MCF 10A (cell line): ENCODE measurements at regions not wholly inside any gene's neighbourhood (a gene's known extent, or its start where the extent isn't known, plus 50 kb on each side); places are given as distances from the start of the nearest gene placed in this dataset.

Experiments
- BruUV-seq: library from RNA; stranded (reverse); fragments of 400-500 nt; replicated peaks from 2 replicates; lab custom pipeline; 2021; lab: Mats Ljungman, UMichigan
- CTCF ChIA-PET: fragments of 300-600 bp; sonication (Branson Sonifier 250); formaldehyde crosslinking; extraction: SDS; loops from one replicate; lab custom pipeline; 2021; ENCODE audit warnings: antibody characterized with exemption, inconsistent platforms; lab: Yijun Ruan, JAX
- POLR2A ChIA-PET: fragments of 300-600, 350-650 bp; sonication (Branson Sonifier 250); formaldehyde crosslinking; extraction: SDS; loops from one replicate; lab custom pipeline; 2020; ENCODE audit warnings: antibody characterized with exemption, inconsistent platforms; lab: Yijun Ruan, JAX
- DNase-seq: peaks from one replicate; pipeline ENCODE4 v3.0.0-alpha.2; 2018; ENCODE audit not compliant: unreplicated experiment
- H3K27ac Mint-ChIP-seq: one replicate; pipeline ENCODE4 v1.8.0; 2022; ENCODE audit warnings: mild to moderate bottlenecking, low read depth, mixed read lengths; ENCODE audit not compliant: unreplicated experiment
- H3K27me3 Mint-ChIP-seq: one replicate; pipeline ENCODE4 v1.8.0; 2022; ENCODE audit warnings: mixed read lengths; ENCODE audit not compliant: insufficient read depth, unreplicated experiment
- H3K36me3 Mint-ChIP-seq: one replicate; pipeline ENCODE4 v1.8.0; 2022; ENCODE audit warnings: mild to moderate bottlenecking, moderate library complexity, mixed read lengths; ENCODE audit not compliant: insufficient read depth, unreplicated experiment
- H3K4me1 Mint-ChIP-seq: one replicate; pipeline ENCODE4 v1.8.0; 2022; ENCODE audit warnings: mixed read lengths; ENCODE audit not compliant: insufficient read depth, unreplicated experiment
- H3K4me3 Mint-ChIP-seq: one replicate; pipeline ENCODE4 v1.8.0; 2022; ENCODE audit warnings: mild to moderate bottlenecking, moderate library complexity, mixed read lengths; ENCODE audit not compliant: unreplicated experiment
- H3K9me3 Mint-ChIP-seq: one replicate; pipeline ENCODE4 v1.8.0; 2022; ENCODE audit warnings: mixed read lengths; ENCODE audit not compliant: unreplicated experiment
- intact Hi-C: fragments of 100-400 bp; cut with micrococcal nuclease; formaldehyde crosslinking; loops from 2 replicates; pipeline ENCODE4 v1.14.1; 2022
- TF ChIP-seq, protein P1 (sequence below): fragments of 200-600 bp; IDR thresholded peaks from one replicate; pipeline ENCODE4 v1.8.0; 2022; ENCODE audit warnings: antibody characterized with exemption, mild to moderate bottlenecking; ENCODE audit not compliant: unreplicated experiment

DNA sequence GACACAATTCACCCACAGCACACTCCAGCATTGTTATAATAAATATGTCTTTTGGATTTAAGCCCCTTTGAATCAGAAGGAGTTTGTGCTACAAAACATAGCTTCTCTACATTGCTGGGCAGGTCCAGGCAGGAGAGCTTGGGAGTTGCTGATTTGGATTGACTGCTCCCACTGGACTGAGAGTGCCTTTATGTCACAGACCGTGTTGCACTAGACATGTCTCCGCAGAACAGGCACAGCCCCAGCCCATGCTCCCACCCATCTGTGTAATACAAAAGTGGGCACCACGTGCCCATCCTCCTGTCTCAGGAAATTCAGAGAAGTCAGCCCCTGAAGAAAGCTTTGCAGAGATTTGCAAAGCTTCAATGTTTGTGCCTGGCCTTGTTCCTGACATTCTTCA, 117.1 kb downstream of the MED10 start:
- intact Hi-C loops, result no loop called here
- BruUV-seq, result no TSS peak
- Mint-ChIP-seq H3K27ac (no peak overlapping the region), H3K4me3 (no peak overlapping the region), H3K27me3 (peaks cover 39% of the 10 kb centered on the region), H3K9me3 (peaks cover 7% of the 10 kb centered on the region), H3K4me1 (no peaks in the 10 kb centered on the region), H3K36me3 (peaks cover 5% of the 10 kb centered on the region)
- ChIA-PET CTCF (interaction anchor here (0.8 to 1.2 kb wide), 3 partner anchors 12 to 766 kb away, joined by 3 to 4 read pairs (median 3); no protein-coding TSS in a partner anchor), POLR2A (interaction anchor here (0.9 kb wide), 1 partner anchor 16 kb away, joined by 3 read pairs; no protein-coding TSS in a partner anchor)
- no peak for DNase-seq
- TF ChIP-seq, protein P1, sequence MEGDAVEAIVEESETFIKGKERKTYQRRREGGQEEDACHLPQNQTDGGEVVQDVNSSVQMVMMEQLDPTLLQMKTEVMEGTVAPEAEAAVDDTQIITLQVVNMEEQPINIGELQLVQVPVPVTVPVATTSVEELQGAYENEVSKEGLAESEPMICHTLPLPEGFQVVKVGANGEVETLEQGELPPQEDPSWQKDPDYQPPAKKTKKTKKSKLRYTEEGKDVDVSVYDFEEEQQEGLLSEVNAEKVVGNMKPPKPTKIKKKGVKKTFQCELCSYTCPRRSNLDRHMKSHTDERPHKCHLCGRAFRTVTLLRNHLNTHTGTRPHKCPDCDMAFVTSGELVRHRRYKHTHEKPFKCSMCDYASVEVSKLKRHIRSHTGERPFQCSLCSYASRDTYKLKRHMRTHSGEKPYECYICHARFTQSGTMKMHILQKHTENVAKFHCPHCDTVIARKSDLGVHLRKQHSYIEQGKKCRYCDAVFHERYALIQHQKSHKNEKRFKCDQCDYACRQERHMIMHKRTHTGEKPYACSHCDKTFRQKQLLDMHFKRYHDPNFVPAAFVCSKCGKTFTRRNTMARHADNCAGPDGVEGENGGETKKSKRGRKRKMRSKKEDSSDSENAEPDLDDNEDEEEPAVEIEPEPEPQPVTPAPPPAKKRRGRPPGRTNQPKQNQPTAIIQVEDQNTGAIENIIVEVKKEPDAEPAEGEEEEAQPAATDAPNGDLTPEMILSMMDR, result no peak

DNA sequence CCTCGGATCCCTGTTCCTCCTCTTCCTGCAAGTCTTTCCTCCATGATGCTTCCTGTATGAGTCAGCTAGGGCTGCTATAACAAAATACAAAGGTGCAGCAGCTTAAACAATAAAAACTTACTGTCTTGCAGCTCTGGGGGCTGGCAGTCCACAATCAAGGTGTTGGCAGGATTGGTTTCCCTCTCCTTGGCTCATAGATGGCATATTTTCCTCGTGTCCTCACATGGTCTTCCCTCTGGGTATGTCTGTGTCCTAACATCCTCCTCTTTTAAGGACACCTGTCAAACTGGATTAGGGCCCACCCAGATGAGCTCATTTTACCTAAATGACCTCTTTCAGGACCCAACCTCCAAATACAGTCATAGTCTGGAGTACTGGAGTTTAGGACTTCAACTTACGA, 117.5 kb downstream of the MED10 start:
- H3K27ac Mint-ChIP-seq, result no peak overlapping the region
- H3K4me3 Mint-ChIP-seq, result no peak overlapping the region
- intact Hi-C loops, result no loop called here
- ChIA-PET CTCF (interaction anchor here (0.8 to 1.2 kb wide), 3 partner anchors 13 to 766 kb away, joined by 3 to 4 read pairs (median 3); no protein-coding TSS in a partner anchor), POLR2A (no interaction called here)
- H3K36me3 Mint-ChIP-seq, result peaks cover 5% of the 10 kb centered on the region
- TF ChIP-seq, protein P1, result no peak
- DNase-seq, result no peak
- no peaks in the 10 kb centered on the region for H3K4me1 Mint-ChIP-seq
- peaks cover 7% of the 10 kb centered on the region for H3K9me3 Mint-ChIP-seq
- peaks cover 36% of the 10 kb centered on the region for H3K27me3 Mint-ChIP-seq
- BruUV-seq, result no TSS peak

DNA sequence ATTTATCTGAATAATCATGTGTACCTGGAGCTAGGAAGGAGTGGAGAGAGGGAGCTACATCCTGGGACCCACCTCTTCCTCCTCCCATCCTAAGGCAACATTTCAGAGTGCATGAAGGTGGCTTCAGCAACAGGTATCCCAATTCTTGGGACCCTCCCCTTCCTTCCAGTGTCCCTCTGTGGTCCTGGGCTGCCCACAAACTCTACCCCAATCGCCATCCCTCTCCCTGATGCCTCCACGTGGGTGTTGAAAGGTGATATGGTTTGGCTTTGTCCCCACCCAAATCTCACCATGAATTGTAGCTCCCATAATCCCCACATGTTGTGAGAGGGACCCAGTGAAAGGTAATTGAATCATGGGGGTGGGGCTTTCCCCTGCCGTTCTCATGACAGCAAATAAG, 121.4 kb downstream of the MED10 start:
- no peak overlapping the region for H3K4me3 Mint-ChIP-seq
- H3K27me3 Mint-ChIP-seq, result peaks cover 11% of the 10 kb centered on the region
- intact Hi-C loops, result no loop called here
- DNase-seq, result no peak
- no peaks in the 10 kb centered on the region for H3K4me1 Mint-ChIP-seq
- POLR2A ChIA-PET, result no interaction called here
- no peak overlapping the region for H3K27ac Mint-ChIP-seq
- BruUV-seq, result no TSS peak
- H3K36me3 Mint-ChIP-seq, result peaks cover 5% of the 10 kb centered on the region
- CTCF ChIA-PET, result interaction anchor here (0.6 kb wide), 1 partner anchor 676 kb away, joined by 4 read pairs; no protein-coding TSS in a partner anchor
- TF ChIP-seq, protein P1, result no peak
- H3K9me3 Mint-ChIP-seq, result peaks cover 7% of the 10 kb centered on the region

DNA sequence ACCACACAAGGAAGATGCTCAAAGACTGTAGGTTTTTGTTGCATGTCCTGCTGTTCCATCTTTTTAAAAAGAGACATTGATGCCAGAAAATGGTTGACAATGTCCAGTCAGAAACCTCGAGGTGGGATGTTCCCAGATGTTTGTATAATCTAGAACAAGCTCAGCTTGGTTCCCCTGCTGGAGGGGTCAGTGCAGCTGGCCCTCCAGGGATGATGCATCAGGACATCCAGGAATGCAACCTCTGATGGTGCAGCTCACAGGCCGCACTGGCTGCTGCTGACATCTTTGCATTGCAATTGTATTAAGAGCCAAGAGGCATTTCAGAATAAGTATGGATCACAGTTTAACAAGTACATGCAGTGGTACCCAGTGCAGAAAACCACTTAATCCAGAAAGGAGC, 122.4 kb downstream of the MED10 start:
- intact Hi-C loops, result no loop called here
- CTCF ChIA-PET, result no interaction called here
- H3K27ac Mint-ChIP-seq, result no peak overlapping the region
- H3K4me3 Mint-ChIP-seq, result no peak overlapping the region
- peaks cover 11% of the 10 kb centered on the region for H3K27me3 Mint-ChIP-seq
- no peak for DNase-seq
- H3K9me3 Mint-ChIP-seq, result peaks cover 7% of the 10 kb centered on the region
- POLR2A ChIA-PET, result no interaction called here
- peaks cover 5% of the 10 kb centered on the region for H3K36me3 Mint-ChIP-seq
- no TSS peak for BruUV-seq
- TF ChIP-seq, protein P1, result no peak
- no peaks in the 10 kb centered on the region for H3K4me1 Mint-ChIP-seq
